ENCODE measurements at regions not wholly inside any gene's neighbourhood (a gene's known extent, or its start where the extent isn't known, plus 50 kb on each side); places are given as distances from the start of the nearest gene placed in this dataset.

GRCh38 chr12:25884024-25884919 is 74.2 kb upstream of the RASSF8 start:
- TF ChIP-seq POLR2AphosphoS5 (IDR thresholded peaks at IDR 0.05) (no peak), CTCF (IDR thresholded peaks at IDR 0.05) (no peak), POLR2A (IDR thresholded peaks at IDR 0.05) (no peak), EP300 (IDR thresholded peaks at IDR 0.05) (no peak)
